ENCODE measurements at regions not wholly inside any gene's neighbourhood (a gene's known extent, or its start where the extent isn't known, plus 50 kb on each side); places are given as distances from the start of the nearest gene placed in this dataset.

DNA sequence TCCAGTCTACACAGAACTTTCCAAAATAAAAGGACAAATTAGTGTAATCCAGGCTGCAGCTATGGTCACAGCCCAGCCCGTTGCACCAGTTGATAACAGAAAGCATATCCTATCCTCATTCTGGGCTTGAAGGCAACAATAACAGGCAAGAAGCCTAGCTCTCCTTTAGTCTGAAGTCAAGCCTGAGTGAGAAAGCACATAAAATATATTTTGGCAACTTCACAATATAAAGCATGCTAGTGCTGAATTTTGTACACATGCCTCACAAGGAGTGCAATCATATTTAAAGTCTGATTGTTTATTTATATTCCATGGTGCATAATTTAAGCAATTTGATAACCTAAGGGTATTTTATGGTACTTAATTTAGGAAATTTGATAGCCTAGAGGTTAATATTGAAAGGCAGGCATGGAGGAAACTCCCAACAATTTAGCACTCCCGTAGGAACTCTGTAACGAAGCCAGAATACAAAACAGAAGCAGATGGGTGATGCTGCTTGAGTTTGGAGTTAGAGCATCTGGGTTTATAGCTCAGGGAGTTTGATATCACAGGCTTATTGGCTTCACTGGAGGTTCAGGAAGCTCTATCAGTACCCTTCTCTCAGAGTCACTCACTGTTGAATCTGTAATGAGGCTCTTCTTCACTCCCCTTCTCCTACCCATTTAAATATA, 1199.1 kb upstream of the GYPC start:
- TF ChIP-seq ZNF232 (CRISPR knock-in tag; IDR thresholded peaks at IDR 0.05) (no peak), RELA (CRISPR knock-in tag; IDR thresholded peaks at IDR 0.05; ENCODE audit: borderline replicate concordance) (no peak), HMGA2 (CRISPR knock-in tag; IDR thresholded peaks at IDR 0.05) (no peak), SMAD4 (CRISPR knock-in tag; IDR thresholded peaks at IDR 0.05) (no peak), RORB (CRISPR knock-in tag; IDR thresholded peaks at IDR 0.05) (no peak), TEAD4 (CRISPR knock-in tag; IDR thresholded peaks at IDR 0.05) (no peak), NR2C2 (CRISPR knock-in tag; IDR thresholded peaks at IDR 0.05) (no peak), ZNF263 (CRISPR knock-in tag; IDR thresholded peaks at IDR 0.05; ENCODE audit: low read depth) (no peak), ZNF423 (CRISPR knock-in tag; IDR thresholded peaks at IDR 0.05) (no peak), SP1 (CRISPR knock-in tag; conservative IDR thresholded peaks at IDR 0.05) (no peak), MXD4 (CRISPR knock-in tag; IDR thresholded peaks at IDR 0.05; ENCODE audit: borderline replicate concordance) (no peak), GABPB1 (CRISPR knock-in tag; IDR thresholded peaks at IDR 0.05) (no peak), NFYB (CRISPR knock-in tag; conservative IDR thresholded peaks at IDR 0.05; ENCODE audit: low read depth) (no peak), ZNF121 (CRISPR knock-in tag; IDR thresholded peaks at IDR 0.05) (no peak), SMAD3 (CRISPR knock-in tag; IDR thresholded peaks at IDR 0.05; ENCODE audit: borderline replicate concordance) (no peak)
- TF ChIP-seq, protein P1, sequence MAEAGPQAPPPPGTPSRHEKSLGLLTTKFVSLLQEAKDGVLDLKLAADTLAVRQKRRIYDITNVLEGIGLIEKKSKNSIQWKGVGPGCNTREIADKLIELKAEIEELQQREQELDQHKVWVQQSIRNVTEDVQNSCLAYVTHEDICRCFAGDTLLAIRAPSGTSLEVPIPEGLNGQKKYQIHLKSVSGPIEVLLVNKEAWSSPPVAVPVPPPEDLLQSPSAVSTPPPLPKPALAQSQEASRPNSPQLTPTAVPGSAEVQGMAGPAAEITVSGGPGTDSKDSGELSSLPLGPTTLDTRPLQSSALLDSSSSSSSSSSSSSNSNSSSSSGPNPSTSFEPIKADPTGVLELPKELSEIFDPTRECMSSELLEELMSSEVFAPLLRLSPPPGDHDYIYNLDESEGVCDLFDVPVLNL (CRISPR knock-in tag; IDR thresholded peaks at IDR 0.05; ENCODE audit: borderline replicate concordance, low read depth): no peak
- TF ChIP-seq, protein P2, sequence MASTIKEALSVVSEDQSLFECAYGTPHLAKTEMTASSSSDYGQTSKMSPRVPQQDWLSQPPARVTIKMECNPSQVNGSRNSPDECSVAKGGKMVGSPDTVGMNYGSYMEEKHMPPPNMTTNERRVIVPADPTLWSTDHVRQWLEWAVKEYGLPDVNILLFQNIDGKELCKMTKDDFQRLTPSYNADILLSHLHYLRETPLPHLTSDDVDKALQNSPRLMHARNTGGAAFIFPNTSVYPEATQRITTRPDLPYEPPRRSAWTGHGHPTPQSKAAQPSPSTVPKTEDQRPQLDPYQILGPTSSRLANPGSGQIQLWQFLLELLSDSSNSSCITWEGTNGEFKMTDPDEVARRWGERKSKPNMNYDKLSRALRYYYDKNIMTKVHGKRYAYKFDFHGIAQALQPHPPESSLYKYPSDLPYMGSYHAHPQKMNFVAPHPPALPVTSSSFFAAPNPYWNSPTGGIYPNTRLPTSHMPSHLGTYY (CRISPR knock-in tag; IDR thresholded peaks at IDR 0.05): no peak
- TF ChIP-seq, protein P3, sequence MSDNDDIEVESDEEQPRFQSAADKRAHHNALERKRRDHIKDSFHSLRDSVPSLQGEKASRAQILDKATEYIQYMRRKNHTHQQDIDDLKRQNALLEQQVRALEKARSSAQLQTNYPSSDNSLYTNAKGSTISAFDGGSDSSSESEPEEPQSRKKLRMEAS (CRISPR knock-in tag; IDR thresholded peaks at IDR 0.05): no peak
- TF ChIP-seq, protein P4, sequence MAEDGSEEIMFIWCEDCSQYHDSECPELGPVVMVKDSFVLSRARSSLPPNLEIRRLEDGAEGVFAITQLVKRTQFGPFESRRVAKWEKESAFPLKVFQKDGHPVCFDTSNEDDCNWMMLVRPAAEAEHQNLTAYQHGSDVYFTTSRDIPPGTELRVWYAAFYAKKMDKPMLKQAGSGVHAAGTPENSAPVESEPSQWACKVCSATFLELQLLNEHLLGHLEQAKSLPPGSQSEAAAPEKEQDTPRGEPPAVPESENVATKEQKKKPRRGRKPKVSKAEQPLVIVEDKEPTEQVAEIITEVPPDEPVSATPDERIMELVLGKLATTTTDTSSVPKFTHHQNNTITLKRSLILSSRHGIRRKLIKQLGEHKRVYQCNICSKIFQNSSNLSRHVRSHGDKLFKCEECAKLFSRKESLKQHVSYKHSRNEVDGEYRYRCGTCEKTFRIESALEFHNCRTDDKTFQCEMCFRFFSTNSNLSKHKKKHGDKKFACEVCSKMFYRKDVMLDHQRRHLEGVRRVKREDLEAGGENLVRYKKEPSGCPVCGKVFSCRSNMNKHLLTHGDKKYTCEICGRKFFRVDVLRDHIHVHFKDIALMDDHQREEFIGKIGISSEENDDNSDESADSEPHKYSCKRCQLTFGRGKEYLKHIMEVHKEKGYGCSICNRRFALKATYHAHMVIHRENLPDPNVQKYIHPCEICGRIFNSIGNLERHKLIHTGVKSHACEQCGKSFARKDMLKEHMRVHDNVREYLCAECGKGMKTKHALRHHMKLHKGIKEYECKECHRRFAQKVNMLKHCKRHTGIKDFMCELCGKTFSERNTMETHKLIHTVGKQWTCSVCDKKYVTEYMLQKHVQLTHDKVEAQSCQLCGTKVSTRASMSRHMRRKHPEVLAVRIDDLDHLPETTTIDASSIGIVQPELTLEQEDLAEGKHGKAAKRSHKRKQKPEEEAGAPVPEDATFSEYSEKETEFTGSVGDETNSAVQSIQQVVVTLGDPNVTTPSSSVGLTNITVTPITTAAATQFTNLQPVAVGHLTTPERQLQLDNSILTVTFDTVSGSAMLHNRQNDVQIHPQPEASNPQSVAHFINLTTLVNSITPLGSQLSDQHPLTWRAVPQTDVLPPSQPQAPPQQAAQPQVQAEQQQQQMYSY (CRISPR knock-in tag; IDR thresholded peaks at IDR 0.05): no peak
- ATAC-seq: no peak

DNA sequence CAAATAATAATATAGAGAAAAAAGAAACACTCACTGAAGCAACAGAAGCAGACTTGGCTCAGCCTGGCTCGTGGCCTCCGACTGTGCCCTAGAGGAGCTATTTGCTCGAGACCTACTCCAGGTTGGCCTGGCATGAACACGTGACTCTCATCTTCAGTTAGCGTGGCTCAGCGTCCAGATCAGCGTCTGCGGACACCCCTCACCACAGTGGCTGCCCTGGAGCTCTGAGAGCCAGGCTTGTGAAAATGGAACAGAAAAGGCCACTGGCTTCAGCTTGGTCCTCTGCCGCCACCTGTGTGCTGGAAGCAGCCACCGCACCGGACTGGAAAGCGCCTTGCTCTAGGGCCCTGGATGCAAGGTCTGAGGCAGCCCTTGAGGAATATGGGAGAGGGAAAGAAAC, 1184.0 kb upstream of the GYPC start:
- DNase-seq (ENCODE audit: low spot score): peak; percentile 75
- Mint-ChIP-seq H3K4me1 (no peaks in the 10 kb centered on the region), H3K9me3 (peaks cover 48% of the 10 kb centered on the region), H3K4me3 (no peak overlapping the region), H3K27ac (no peak overlapping the region), H3K27me3 (ENCODE audit: low read depth) (no peaks in the 10 kb centered on the region), H3K36me3 (peaks cover 25% of the 10 kb centered on the region)
- ATAC-seq: peak; percentile 99
- CTCF ChIA-PET: interaction anchor here (0.6 to 1.1 kb wide), 7 partner anchors 11 to 683 kb away, joined by 3 to 7 read pairs (median 3); no protein-coding TSS in a partner anchor
- POLR2A ChIA-PET: interaction anchor here (0.6 kb wide), 1 partner anchor 778 kb away, joined by 3 read pairs; no protein-coding TSS in a partner anchor
- TF ChIP-seq, protein P5, sequence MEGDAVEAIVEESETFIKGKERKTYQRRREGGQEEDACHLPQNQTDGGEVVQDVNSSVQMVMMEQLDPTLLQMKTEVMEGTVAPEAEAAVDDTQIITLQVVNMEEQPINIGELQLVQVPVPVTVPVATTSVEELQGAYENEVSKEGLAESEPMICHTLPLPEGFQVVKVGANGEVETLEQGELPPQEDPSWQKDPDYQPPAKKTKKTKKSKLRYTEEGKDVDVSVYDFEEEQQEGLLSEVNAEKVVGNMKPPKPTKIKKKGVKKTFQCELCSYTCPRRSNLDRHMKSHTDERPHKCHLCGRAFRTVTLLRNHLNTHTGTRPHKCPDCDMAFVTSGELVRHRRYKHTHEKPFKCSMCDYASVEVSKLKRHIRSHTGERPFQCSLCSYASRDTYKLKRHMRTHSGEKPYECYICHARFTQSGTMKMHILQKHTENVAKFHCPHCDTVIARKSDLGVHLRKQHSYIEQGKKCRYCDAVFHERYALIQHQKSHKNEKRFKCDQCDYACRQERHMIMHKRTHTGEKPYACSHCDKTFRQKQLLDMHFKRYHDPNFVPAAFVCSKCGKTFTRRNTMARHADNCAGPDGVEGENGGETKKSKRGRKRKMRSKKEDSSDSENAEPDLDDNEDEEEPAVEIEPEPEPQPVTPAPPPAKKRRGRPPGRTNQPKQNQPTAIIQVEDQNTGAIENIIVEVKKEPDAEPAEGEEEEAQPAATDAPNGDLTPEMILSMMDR (IDR thresholded peaks at IDR 0.05): peak; percentile 48
- TF ChIP-seq, protein P6, sequence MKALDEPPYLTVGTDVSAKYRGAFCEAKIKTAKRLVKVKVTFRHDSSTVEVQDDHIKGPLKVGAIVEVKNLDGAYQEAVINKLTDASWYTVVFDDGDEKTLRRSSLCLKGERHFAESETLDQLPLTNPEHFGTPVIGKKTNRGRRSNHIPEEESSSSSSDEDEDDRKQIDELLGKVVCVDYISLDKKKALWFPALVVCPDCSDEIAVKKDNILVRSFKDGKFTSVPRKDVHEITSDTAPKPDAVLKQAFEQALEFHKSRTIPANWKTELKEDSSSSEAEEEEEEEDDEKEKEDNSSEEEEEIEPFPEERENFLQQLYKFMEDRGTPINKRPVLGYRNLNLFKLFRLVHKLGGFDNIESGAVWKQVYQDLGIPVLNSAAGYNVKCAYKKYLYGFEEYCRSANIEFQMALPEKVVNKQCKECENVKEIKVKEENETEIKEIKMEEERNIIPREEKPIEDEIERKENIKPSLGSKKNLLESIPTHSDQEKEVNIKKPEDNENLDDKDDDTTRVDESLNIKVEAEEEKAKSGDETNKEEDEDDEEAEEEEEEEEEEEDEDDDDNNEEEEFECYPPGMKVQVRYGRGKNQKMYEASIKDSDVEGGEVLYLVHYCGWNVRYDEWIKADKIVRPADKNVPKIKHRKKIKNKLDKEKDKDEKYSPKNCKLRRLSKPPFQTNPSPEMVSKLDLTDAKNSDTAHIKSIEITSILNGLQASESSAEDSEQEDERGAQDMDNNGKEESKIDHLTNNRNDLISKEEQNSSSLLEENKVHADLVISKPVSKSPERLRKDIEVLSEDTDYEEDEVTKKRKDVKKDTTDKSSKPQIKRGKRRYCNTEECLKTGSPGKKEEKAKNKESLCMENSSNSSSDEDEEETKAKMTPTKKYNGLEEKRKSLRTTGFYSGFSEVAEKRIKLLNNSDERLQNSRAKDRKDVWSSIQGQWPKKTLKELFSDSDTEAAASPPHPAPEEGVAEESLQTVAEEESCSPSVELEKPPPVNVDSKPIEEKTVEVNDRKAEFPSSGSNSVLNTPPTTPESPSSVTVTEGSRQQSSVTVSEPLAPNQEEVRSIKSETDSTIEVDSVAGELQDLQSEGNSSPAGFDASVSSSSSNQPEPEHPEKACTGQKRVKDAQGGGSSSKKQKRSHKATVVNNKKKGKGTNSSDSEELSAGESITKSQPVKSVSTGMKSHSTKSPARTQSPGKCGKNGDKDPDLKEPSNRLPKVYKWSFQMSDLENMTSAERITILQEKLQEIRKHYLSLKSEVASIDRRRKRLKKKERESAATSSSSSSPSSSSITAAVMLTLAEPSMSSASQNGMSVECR (CRISPR knock-in tag; IDR thresholded peaks at IDR 0.05; ENCODE audit: borderline replicate concordance): no peak
- no peak for TF ChIP-seq NR3C1 (CRISPR knock-in tag; conservative IDR thresholded peaks at IDR 0.05; ENCODE audit: low read depth)
- TF ChIP-seq, protein P7, sequence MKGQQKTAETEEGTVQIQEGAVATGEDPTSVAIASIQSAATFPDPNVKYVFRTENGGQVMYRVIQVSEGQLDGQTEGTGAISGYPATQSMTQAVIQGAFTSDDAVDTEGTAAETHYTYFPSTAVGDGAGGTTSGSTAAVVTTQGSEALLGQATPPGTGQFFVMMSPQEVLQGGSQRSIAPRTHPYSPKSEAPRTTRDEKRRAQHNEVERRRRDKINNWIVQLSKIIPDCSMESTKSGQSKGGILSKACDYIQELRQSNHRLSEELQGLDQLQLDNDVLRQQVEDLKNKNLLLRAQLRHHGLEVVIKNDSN (CRISPR knock-in tag; IDR thresholded peaks at IDR 0.05): peak; percentile 62

More for the DNA sequence above, 1199.1 kb upstream of the GYPC start:
- H3K27me3 Mint-ChIP-seq (ENCODE audit: low read depth): no peaks in the 10 kb centered on the region; the same call in 1 of the 2 replicates
- ChIA-PET CTCF (interaction anchor here (1.1 kb wide), 1 partner anchor 15 kb away, joined by 3 read pairs; no protein-coding TSS in a partner anchor), POLR2A (no interaction called here)
- H3K4me1 Mint-ChIP-seq: no peaks in the 10 kb centered on the region
- peaks cover 35% of the 10 kb centered on the region for H3K9me3 Mint-ChIP-seq
- peaks cover 6% of the 10 kb centered on the region for H3K36me3 Mint-ChIP-seq
- no peak for DNase-seq (ENCODE audit: low spot score)
- H3K27ac Mint-ChIP-seq: no peak overlapping the region
- no peak overlapping the region for H3K4me3 Mint-ChIP-seq

Measured in WTC11 (cell line).